Skeletal muscle tissue (tissue), 3 donors: ENCODE measurements at regions not wholly inside any gene's neighbourhood (a gene's known extent, or its start where the extent isn't known, plus 50 kb on each side); places are given as distances from the start of the nearest gene placed in this dataset.

Experiments
- H3K27ac ChIP-seq: one replicate; pipeline ENCODE4 v1.7.0; 2013; ENCODE audit warnings: mild to moderate bottlenecking, low read depth, low read length, inconsistent platforms
- H3K27me3 ChIP-seq, 3 donors: one replicate each; pipeline ENCODE4 v1.7.0; 2013; ENCODE audit warnings: low read length in 3 of 3; ENCODE audit not compliant: control insufficient read depth in 3 of 3, insufficient read depth in 3 of 3
- H3K36me3 ChIP-seq, 3 donors: one replicate each; pipeline ENCODE4 v1.7.0; 2013; ENCODE audit warnings: low read length in 3 of 3; ENCODE audit not compliant: control insufficient read depth in 3 of 3, insufficient read depth in 3 of 3
- H3K4me1 ChIP-seq, 3 donors: one replicate each; pipeline ENCODE4 v1.7.0; 2013; ENCODE audit warnings: low read length in 3 of 3, mild to moderate bottlenecking in 3 of 3; ENCODE audit not compliant: control insufficient read depth in 3 of 3, insufficient read depth in 3 of 3
- H3K4me3 ChIP-seq, 3 donors: one replicate each; pipeline ENCODE4 v1.7.0; 2013; ENCODE audit warnings: low read length in 3 of 3
- H3K9ac ChIP-seq, 3 donors: one replicate each; pipeline ENCODE4 v1.7.0; 2013; ENCODE audit warnings: low read length in 3 of 3, mild to moderate bottlenecking in 3 of 3, moderate library complexity in 2 of 3, low read depth in 1 of 3
- H3K9me3 ChIP-seq, 3 donors: one replicate each; pipeline ENCODE4 v1.7.0; 2013; ENCODE audit warnings: low read length in 3 of 3; ENCODE audit not compliant: control insufficient read depth in 3 of 3
- donor health status: Osteomylitis.

GRCh38 chr2:19519045-19519444, 160.6 kb upstream of the OSR1 start:
- H3K36me3 ChIP-seq, result no peaks in the 10 kb centered on the region
- no peaks in the 10 kb centered on the region for H3K9me3 ChIP-seq
- no peak overlapping the region for H3K9ac ChIP-seq
- no peak overlapping the region for H3K27ac ChIP-seq
- no peak overlapping the region for H3K4me3 ChIP-seq
- no peaks in the 10 kb centered on the region for H3K27me3 ChIP-seq
- H3K4me1 ChIP-seq, result no peaks in the 10 kb centered on the region

GRCh38 chr2:19507137-19507536, 148.7 kb upstream of the OSR1 start:
- Histone ChIP-seq H3K9ac (no peak overlapping the region), H3K4me1 (peaks cover 0 to 13% (median 3%) of the 10 kb centered on the region in 3 donors), H3K4me3 (no peak overlapping the region), H3K27me3 (no peaks in the 10 kb centered on the region), H3K9me3 (no peaks in the 10 kb centered on the region), H3K36me3 (no peaks in the 10 kb centered on the region), H3K27ac (no peak overlapping the region)

GRCh38 chr2:19505199-19506136, 147.0 kb upstream of the OSR1 start:
- Histone ChIP-seq H3K4me1 (peaks cover 0 to 13% (median 3%) of the 10 kb centered on the region in 3 donors), H3K4me3 (no peak overlapping the region), H3K27me3 (no peaks in the 10 kb centered on the region), H3K27ac (no peak overlapping the region), H3K9me3 (no peaks in the 10 kb centered on the region), H3K9ac (no peak overlapping the region), H3K36me3 (no peaks in the 10 kb centered on the region)

GRCh38 chr2:19504400-19505198, 146.2 kb upstream of the OSR1 start:
- H3K9me3 ChIP-seq, result no peaks in the 10 kb centered on the region
- peaks cover 0 to 13% (median 3%) of the 10 kb centered on the region in 3 donors for H3K4me1 ChIP-seq
- H3K27me3 ChIP-seq, result no peaks in the 10 kb centered on the region
- no peaks in the 10 kb centered on the region for H3K36me3 ChIP-seq
- H3K9ac ChIP-seq, result no peak overlapping the region
- H3K27ac ChIP-seq, result no peak overlapping the region
- no peak overlapping the region for H3K4me3 ChIP-seq

- no peak overlapping the region for H3K4me3 ChIP-seq
- H3K27me3 ChIP-seq, result no peaks in the 10 kb centered on the region
Observed at GRCh38 chr2:19503915-19504314, 145.5 kb upstream of the OSR1 start.

GRCh38 chr2:19503406-19503805, 145.0 kb upstream of the OSR1 start:
- Histone ChIP-seq H3K9ac (no peak overlapping the region), H3K9me3 (no peaks in the 10 kb centered on the region), H3K27me3 (no peaks in the 10 kb centered on the region), H3K36me3 (no peaks in the 10 kb centered on the region), H3K27ac (no peak overlapping the region), H3K4me1 (peaks cover 0 to 13% (median 3%) of the 10 kb centered on the region in 3 donors), H3K4me3 (no peak overlapping the region)

More at GRCh38 chr2:19503915-19504314, 145.5 kb upstream of the OSR1 start:
- H3K9ac ChIP-seq, result no peak overlapping the region
- H3K36me3 ChIP-seq, result no peaks in the 10 kb centered on the region
- peaks cover 0 to 13% (median 3%) of the 10 kb centered on the region in 3 donors for H3K4me1 ChIP-seq
- H3K27ac ChIP-seq, result no peak overlapping the region
- H3K9me3 ChIP-seq, result no peaks in the 10 kb centered on the region

GRCh38 chr2:19500126-19500525, 141.7 kb upstream of the OSR1 start:
- Histone ChIP-seq H3K9me3 (no peaks in the 10 kb centered on the region), H3K36me3 (no peaks in the 10 kb centered on the region)

GRCh38 chr2:19496646-19497045, 138.2 kb upstream of the OSR1 start:
- H3K4me1 ChIP-seq, result no peaks in the 10 kb centered on the region

More at GRCh38 chr2:19500126-19500525, 141.7 kb upstream of the OSR1 start:
- H3K9ac ChIP-seq, result no peak overlapping the region
- no peak overlapping the region for H3K4me3 ChIP-seq
- no peaks in the 10 kb centered on the region for H3K27me3 ChIP-seq
- H3K27ac ChIP-seq, result no peak overlapping the region
- peaks cover 0 to 12% (median 3%) of the 10 kb centered on the region in 3 donors for H3K4me1 ChIP-seq

GRCh38 chr2:19494241-19494640, 135.8 kb upstream of the OSR1 start:
- Histone ChIP-seq H3K27me3 (no peaks in the 10 kb centered on the region), H3K9me3 (no peaks in the 10 kb centered on the region), H3K36me3 (no peaks in the 10 kb centered on the region), H3K27ac (no peak overlapping the region), H3K9ac (no peak overlapping the region), H3K4me3 (no peak overlapping the region), H3K4me1 (peaks cover 0 to 4% (median 0%) of the 10 kb centered on the region in 3 donors)

More at GRCh38 chr2:19496646-19497045, 138.2 kb upstream of the OSR1 start:
- no peaks in the 10 kb centered on the region for H3K27me3 ChIP-seq
- H3K9ac ChIP-seq, result no peak overlapping the region
- no peaks in the 10 kb centered on the region for H3K36me3 ChIP-seq
- no peak overlapping the region for H3K4me3 ChIP-seq
- H3K27ac ChIP-seq, result no peak overlapping the region
- no peaks in the 10 kb centered on the region for H3K9me3 ChIP-seq

- Histone ChIP-seq H3K27me3 (no peaks in the 10 kb centered on the region), H3K36me3 (no peaks in the 10 kb centered on the region), H3K9ac (no peak overlapping the region), H3K4me1 (peaks cover 0 to 4% (median 0%) of the 10 kb centered on the region in 3 donors), H3K4me3 (no peak overlapping the region), H3K9me3 (no peaks in the 10 kb centered on the region), H3K27ac (no peak overlapping the region)
Observed at GRCh38 chr2:19491796-19492195, 133.4 kb upstream of the OSR1 start.
